CD4-positive, alpha-beta T cell treated with Interleukin-21 for 1 hour (primary cell): ENCODE measurements at regions not wholly inside any gene's neighbourhood (a gene's known extent, or its start where the extent isn't known, plus 50 kb on each side); places are given as distances from the start of the nearest gene placed in this dataset.
A peak's percentile ranks its signal among the peaks of the same experiment; 100 is the strongest.

Experiments
- DNase-seq: peaks from one replicate; pipeline ENCODE4 v3.0.0-alpha.2; 2020

DNA sequence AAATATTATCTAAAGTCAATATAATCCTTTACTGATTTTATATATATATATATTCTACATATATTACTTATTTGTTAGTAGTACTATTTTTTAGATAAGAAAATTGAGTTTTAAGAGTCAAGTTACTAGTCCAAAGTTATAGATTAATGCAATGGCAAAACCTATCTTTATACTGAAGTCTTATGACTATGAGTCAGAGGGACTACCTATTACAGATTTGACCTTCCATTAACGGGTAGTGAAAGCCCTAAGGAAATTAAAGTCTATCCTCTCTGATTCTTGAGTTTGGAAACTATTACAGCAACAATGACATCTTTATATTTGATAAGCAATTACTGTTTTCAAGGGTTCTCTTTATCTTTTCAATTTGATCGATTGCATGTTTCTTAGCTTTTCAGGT lies 315.8 kb downstream of the CASP12 start:
- no peak for DNase-seq

DNA sequence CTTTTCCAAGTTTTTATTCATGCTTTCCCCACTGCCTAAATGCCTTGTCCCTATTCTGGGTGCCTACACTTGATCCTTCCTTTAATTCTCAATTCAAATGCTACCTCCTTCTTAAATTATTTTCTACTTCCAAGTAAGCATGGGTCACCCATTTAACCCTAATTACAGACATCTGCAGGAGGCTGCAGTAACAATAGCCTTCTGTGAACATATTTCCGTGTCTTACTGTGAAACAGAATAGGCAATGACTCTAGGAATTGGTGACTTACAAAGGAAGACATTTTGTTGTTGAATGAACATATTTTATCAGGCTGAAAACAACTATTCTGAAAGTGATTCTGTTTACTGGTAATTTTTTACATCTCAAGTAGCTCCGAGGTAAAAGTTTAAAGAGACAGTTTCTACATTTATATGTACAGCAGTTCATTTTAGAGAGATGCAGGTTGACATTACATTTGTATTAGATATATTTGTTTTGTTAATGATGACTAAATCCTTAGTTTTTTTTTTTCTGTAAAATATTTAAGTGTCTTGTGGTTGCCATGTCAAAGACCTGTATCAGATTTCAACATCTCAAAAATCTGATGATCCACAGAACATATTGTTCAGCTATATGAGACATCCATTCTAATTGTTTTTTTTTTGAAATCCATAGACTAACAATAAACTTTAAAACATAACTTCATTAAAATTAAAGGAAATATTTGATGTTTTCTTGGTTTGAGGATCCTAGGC lies 316.8 kb downstream of the CASP12 start:
- DNase-seq = no peak

DNA sequence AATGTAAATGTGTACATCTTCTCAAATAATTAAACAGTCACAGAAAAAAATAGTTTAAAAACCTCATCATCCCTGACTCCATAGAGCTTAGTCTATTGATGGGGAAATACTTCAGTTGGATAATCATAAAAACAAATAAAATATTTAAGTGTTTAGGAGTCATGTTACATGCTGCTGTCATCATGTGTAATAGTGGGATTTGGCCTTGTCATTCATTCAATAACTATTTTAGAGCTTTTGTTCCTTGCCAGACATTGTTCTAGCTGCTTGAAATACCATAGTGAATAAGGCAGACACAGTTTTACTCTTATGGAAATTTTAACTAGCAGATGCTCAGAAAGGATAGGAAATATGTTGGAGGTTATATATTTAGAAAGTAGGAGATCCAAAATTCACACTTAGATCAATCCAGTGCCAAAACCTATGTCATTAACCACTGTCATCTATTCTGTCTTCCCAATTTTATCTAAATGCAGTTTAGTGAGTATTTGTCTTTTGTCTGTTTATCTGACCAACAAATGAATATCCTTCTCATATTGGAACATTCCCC lies 324.7 kb downstream of the CASP12 start:
- no peak for DNase-seq

DNA sequence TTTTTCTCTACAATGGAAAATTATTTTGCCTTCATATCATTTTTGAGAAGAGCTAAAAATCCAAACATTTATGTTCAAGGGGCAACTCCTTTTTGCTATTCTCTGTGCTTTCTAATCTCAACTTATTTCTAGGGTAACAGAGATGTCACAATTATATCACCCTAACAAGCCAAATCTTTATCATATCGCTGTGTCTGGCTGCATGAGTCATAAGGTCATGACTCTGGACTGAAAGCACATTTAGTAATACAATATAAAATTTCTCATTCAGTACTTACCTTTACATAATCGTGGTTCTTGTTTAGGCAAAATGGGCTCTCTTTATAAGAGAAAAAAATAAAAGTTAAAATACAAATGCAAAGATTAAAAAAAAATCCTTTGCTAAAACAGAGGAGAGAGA lies 326.0 kb downstream of the CASP12 start:
- DNase-seq = no peak

DNA sequence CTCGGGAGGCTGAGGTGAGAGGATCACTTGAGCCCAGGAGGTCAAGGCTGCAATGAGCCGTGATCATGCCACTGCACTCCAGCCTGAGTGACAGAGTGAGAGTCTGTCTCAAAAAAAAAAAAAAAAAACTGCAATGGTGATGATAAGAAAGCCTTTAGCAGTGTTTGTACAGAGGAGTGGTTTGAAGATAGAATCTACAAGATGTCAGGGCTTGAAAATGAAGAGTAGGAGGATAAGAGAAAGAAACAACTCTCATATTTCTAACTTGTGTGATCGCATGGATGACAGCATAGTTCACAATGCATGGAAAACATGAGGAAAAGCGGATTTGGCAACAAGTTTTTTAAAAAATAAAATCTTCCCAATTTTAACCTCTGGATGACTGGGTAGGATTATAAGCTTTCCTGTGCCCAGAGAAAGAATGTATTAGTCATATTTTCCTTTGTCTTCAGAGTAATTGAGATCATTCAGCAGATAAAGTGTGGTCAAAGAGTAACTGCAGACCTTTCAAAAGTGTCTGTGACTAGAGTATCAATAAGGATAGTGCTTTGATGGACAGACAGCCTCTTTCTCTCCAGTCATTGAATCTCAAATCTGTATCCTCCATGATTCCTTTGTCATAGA lies 328.1 kb downstream of the CASP12 start:
- DNase-seq = no peak

DNA sequence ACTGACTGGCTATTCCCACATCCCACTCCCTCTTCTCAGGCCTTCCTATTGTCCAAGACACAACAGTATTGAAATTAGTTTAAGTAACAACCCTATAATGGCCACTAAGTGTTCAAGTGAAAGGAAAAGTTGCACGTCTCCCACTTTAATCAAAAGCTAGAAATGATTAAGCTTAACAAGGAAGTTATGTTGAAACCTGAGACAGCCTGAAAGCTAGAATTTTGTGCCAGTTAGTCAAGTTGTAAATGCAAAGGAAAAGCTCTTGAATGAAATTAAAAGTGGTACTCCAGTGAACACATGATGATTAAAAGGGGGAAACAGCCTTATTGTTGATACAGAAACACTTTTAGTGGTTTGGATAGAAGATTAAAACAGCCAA lies 332.7 kb downstream of the CASP12 start:
- DNase-seq = no peak

DNA sequence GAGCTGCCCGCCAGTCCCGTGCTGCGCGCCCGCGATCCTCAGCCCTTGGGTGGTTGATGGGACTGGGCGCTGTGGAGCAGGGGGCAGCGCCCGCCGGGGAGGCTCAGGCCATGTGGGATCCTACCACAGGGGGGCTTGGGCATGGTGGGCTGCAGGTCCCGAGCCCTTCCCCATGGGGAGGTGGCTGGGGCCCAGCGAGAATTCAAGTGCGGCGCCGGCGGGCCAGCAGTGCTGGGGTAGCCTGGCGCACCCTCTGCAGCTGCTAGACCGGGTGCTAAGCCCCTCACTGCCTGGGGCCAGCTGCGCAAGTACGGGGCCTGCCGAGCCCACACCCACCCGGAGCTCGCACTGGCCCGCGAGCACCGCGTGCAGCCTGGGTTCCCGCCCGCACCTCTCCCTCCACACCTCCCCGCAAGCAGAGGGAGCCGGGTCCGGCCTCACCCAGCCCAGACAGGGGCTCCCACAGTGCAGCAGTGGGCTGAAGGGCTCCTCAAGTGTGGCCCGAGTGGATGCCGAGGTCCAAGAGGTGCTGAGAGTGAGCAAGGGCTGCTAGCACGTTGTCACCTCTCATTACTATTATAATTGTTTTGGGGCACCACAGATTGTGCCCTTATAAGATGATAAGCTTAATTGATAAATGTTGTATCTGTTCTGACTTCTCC lies 333.2 kb downstream of the CASP12 start:
- no peak for DNase-seq

DNA sequence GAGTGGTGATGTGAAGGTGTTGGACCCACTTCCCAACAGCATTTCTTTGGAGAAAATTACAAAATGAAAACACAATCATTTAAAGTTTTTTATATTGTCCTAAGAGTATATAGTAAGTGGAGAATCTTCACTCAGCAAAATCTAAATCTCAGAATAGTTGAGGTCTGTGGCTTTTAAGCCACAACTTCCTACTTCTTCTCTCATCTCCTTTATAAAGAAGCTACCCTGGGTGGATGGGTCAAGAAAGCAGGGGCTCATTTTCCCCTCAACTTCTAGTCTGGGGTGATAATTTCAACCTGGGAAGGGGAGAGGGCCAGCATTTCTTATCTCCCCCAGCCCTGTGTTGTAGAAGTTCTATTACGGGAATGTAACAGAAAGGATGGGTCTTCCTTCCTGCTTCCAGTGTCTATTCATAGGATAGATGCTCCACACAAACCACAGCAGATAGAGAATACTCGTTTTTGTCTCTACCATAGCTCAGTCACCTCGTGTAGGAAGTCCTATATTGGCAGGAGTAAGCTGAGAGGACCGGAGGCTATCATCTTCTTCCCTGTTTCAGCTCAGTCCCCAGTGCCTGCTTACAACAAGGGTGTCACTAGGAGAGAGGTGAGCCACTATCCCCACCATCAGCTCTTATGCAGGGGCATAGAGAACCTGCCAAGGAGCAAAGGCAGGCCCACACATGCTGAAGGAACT lies 341.5 kb downstream of the CASP12 start:
- no peak for DNase-seq

DNA sequence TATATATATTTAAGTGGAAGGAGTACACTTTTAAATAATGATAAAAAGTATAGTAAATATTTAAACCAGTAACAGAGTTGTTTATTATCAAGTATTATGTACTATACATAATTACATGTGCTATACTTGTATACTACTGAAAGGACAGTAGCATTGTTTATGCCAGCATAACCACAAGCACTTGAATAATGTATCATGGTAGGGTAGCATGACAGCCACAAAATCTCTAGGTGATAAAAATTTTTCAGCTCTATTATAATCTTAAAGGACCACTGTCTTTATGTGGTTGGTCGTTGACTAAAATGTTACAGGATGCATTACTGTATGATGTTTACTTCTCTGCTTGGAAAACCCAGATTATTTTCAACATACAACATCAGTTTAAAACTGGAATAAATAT lies 349.2 kb downstream of the CASP12 start:
- no peak for DNase-seq

DNA sequence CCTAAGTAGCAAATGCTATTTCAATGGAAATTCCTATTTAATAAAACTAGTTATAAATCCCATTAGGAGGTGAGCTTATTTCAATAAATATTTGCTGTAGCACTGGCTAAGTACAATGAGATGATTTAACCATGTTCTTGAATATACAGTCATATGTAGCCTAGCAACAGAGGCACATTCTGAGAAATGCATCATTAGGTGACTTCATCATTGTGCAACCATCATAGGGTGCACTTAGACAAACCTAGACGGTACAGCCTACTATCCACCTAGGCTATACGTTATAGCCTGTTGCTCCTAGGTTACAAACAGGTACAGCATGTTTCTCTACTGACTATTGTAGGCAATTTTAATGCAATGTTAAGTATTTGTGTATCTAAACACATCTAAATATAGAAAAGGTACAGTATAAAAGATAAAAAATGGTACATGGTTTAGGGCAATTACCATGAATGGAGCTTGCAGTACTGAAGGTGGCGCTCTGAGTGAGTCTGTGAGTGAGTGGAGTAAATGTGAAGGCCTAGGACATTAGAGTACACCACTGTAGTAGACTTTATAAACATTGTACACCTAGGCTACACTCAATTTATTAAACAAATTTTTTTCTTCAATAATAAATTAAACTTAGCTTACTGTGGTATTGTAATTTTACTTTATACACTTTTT lies 350.1 kb downstream of the CASP12 start:
- DNase-seq = no peak

DNA sequence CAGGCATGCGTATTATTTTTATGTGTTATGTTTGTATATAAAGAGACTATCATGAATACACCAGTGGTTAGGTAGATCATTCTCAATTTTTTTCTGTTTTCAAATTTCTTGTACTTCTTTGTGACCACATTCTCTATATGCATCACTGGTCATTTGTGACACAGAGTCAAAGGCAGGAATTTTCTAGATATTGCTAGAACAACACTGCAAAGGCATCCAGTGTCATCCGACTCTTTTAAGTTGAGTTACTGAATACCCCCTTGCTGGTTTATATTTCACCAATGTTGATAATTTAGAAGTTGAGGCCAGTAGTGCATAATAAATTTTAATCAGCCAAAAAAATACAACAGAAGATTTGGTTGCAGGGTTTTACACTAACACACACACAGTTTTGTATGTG lies 351.8 kb downstream of the CASP12 start:
- DNase-seq = no peak

DNA sequence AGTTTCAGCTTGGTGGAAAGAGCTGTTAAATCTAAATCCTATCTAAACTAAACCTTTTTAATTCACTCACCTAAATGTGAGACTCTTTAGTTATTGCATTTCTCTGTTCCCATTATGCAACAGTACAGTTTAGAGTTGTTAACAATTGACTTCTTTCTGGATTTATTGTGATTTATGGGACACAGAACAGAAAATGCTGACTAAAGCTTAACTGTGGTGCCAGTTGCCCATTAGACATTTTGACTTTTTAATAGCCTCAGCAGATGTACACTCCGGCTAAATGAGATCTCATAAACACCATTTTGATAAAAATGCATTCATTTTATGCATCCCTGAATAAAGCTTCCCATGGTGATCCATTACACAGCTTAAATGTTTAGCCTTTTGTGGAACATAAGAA lies 356.6 kb downstream of the CASP12 start:
- DNase-seq = no peak

DNA sequence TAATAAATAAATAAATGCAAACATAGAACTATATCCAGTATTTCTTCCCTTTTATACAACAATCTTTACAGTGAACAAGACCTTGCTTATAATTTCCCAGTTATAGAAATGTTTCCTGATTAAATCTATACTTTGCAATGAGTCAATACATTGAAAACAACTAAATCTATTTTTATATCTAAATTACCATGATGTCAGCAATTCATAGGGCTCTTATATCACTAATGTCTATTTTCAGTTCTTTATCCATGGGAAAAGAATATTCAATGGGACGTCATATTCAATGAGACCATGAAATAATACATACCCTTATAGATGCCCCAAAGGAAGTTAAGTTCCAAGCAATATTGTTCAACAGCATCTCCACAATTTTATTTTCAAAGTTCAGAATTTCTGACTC lies 359.9 kb downstream of the CASP12 start:
- DNase-seq = no peak

DNA sequence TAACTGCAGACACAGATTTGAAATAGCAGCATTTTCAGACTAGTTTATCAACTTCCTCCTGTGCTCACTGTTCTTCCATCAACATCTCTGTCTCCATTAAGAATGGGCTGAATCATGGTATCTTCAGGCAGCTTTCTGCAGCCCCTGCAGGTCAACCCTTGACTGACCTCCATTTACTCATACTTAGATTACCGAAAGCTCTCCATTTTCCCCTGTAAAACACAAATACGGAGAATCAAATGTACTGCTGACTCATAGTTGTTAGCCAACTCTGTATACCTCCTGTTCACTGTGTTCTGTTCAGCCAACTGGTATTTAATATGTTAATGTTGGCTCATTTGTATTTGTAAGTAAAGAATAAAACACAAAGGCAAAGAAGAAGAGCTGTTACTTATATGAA lies 364.0 kb downstream of the CASP12 start:
- DNase-seq = no peak

DNA sequence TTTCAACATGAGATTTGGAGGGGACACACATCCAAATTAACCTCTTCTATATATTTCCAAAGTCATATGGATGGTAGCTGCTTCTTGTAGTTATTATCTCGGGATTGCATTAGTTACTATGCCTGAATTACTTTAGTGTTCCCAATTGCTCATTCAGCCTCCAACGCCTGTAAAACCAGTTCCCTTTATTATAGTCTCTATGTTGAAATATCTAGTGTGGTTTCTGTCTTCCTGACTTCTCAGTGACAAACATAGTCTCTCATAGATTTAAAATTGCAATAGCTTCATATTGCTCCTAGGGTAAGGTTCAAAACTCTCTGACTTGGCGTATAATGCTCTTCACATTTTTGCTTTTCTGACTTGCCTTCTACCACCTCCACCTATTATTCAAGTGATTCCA lies 366.4 kb downstream of the CASP12 start:
- no peak for DNase-seq

DNA sequence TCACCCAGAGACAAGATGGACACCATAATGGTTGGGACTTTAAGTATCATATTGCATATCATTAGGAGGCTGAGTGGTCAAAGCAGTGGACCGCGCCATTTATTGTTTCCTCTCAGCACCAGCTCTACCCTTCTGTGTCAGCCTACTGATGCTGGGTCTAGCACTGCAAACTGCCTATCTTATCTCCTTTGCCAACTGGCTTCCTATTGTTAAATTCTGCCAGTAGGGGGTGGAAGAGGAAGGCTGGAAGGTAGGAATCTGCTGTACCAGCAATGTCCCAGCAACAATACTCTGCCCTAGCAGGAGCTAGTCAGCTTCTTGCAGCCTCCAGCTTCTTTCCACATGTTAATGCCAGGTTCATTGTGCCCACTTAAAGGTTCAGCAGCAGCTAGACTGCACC lies 367.1 kb upstream of the PDGFD start:
- DNase-seq = peak; percentile 37

DNA sequence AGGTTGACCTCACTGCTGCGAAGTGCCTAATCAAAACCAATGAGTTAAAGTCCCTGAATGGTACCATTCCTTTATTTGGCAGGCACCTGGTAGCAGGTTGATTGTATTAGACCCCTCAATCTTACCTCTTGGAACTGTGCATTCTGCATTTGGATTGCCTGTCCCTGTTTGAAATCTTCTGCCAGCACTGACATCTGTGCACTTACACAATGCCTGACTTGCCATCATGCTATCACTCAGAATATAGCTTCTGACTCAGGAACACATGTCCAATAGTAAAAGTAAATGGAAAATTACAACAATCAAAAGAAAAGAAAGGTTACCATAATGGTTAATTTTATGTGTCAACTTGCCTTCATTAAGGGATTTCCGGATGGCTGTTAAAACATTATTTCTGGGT lies 366.0 kb upstream of the PDGFD start:
- DNase-seq = no peak

DNA sequence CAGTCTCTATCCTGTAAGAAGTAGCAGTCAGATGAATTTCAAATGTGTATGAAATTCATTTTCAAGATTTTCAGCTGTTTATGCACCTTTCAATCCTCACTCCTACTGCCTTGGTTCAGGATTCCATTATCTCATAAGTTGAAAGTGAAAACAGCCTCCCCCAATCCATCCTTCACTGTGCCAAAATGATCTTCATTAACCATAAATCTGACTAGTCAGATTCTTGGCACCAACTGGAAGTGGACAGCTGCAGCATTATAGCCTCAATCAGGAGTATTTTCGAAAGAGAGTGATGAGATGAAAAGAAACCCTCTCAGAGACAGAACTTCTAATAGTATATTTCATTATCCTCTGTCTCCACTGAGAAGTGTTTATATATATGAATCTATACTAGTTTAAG lies 365.3 kb upstream of the PDGFD start:
- no peak for DNase-seq

DNA sequence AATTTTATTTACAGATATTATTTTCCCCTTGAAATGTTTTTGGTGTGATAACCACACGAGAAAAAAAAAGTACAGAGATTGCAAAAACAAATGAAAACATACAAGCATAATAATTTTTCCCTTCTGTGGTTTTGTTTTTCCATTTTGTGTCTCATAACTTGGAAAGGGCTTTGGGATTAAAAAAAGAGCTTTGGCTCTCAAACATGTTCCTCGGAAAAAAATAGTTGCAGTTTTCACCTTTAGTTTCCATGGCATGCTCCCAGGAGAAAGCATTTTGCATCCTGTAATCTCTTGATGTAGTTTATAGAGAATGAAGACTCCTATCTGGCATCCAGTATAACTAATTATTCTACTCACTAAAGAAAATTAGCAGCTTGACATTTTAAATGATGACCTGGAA lies 362.1 kb upstream of the PDGFD start:
- no peak for DNase-seq

DNA sequence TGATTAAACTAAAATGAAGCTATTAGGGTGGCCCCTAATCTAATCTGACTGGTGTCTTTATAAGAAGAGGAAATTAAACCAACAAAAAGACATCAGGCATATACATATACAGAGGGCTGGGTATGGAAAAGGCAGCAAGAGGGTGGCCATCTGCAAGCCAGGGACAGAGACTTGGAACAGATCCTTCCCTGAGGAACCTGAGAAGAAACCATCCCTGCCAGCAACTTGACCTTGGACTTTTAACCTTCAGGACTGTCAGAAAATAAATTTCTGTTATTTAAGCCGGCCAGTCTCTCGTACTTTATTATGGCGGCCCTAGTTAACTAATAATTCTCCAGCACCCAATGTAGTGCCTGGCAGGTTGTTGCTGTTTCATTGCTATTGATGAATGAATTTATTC lies 361.5 kb upstream of the PDGFD start:
- DNase-seq = no peak

DNA sequence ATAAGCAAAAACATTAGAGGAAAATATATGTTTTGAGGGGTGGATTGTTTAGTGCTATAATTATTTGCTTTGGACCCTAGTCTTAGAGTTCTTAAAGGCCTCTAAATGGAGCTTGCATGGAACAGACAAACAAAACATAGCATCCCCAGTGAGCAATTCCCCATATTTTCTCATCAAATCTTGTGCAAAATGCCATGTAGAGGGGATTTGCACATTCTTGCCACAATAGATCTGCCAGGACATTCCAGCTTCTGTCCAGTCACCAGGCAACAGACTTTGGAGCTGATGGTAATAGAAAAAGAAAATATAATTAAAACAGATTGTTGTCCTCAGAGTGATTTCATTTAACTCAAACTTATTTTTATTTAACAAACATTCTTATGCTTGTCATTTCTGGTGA lies 360.3 kb upstream of the PDGFD start:
- DNase-seq = no peak

DNA sequence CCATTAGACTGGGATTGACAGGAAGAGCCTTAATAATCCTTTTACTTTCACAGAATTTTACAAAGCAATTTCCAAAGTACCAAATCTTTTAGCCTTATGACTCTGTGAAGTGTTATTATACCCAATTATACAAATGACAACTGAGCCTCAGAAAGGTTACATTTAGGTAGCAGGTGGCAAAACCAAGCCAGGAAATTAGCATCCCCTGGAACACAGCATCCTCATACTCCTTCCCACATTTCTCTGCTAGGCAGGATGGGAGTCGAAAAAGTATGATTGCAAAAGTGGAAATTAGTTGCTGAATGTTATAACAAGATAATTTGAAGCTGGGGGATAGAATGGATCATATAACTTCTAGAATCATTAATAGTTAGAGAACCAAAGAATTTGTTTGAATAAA lies 359.7 kb upstream of the PDGFD start:
- no peak for DNase-seq

DNA sequence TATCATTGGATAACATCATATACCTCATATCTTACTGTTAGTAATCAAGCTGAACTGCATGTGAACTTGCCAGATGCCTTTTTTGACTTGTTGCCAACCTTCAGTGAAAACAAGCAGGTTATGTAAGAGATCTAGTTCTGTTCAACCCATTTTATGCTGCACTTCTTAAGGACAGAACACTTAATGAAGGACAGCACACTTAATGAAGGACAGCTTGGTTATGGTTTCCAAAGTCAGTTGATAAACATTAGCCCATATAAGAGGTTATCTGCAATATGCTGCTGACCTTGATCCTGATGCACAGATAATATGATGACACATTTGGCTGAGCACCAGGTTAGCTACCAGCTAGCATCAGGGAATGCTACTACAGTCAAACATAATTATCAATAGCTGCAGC lies 358.7 kb upstream of the PDGFD start:
- no peak for DNase-seq
